ENCODE measurements at regions not wholly inside any gene's neighbourhood (a gene's known extent, or its start where the extent isn't known, plus 50 kb on each side); places are given as distances from the start of the nearest gene placed in this dataset.
"Not testable (repeated sequence)": the region's sequence is repeated elsewhere in the genome, so short reads cannot be mapped to it uniquely, and the experiment has no call there.

- no peak for DNase-seq
These were observed 111.3 kb upstream of the FOXQ1 start for GRCh38 chr6:1200409-1201101.

- no peak for DNase-seq
These were observed 111.9 kb upstream of the FOXQ1 start for GRCh38 chr6:1200081-1200408.

- no peak for DNase-seq
These were observed 114.6 kb upstream of the FOXQ1 start for GRCh38 chr6:1197309-1197708.

GRCh38 chr6:1191141-1191630 is 120.7 kb upstream of the FOXQ1 start:
- DNase-seq: no peak

GRCh38 chr6:1190366-1190765 is 121.5 kb upstream of the FOXQ1 start:
- DNase-seq: peak; percentile 69

GRCh38 chr6:1188199-1188598 is 123.7 kb upstream of the FOXQ1 start:
- DNase-seq: no peak

GRCh38 chr6:1187293-1188131 is 124.4 kb upstream of the FOXQ1 start:
- DNase-seq: no peak

- no peak for DNase-seq
These were observed 127.6 kb upstream of the FOXQ1 start for GRCh38 chr6:1184318-1184717.

GRCh38 chr6:1182722-1183521 is 129.0 kb upstream of the FOXQ1 start:
- no peak for DNase-seq

GRCh38 chr6:1181939-1182605 is 129.8 kb upstream of the FOXQ1 start:
- no peak for DNase-seq

- DNase-seq: no peak
These were observed 132.1 kb upstream of the FOXQ1 start for GRCh38 chr6:1179571-1180459.

- DNase-seq: no peak
These were observed 133.3 kb upstream of the FOXQ1 start for GRCh38 chr6:1178590-1178989.

- no peak for DNase-seq
These were observed 135.3 kb upstream of the FOXQ1 start for GRCh38 chr6:1176567-1176966.

- DNase-seq: no peak
These were observed 136.0 kb upstream of the FOXQ1 start for GRCh38 chr6:1175877-1176276.

- DNase-seq: peak; percentile 74
These were observed 141.1 kb upstream of the FOXQ1 start for GRCh38 chr6:1170794-1171193.

- no peak for DNase-seq
These were observed 147.3 kb upstream of the FOXQ1 start for GRCh38 chr6:1164600-1164999.

- DNase-seq: no peak
These were observed 148.4 kb upstream of the FOXQ1 start for GRCh38 chr6:1163501-1163900.

- no peak for DNase-seq
These were observed 149.3 kb upstream of the FOXQ1 start for GRCh38 chr6:1162367-1163275.

GRCh38 chr6:1156411-1156810 is 155.5 kb upstream of the FOXQ1 start:
- not testable (repeated sequence) for DNase-seq

- DNase-seq: no peak
These were observed 158.1 kb upstream of the FOXQ1 start for GRCh38 chr6:1153696-1154245.

All from tongue (tissue), 1 donor.